GM13977 (cell line): ENCODE measurements at regions not wholly inside any gene's neighbourhood (a gene's known extent, or its start where the extent isn't known, plus 50 kb on each side); places are given as distances from the start of the nearest gene placed in this dataset.

Experiments
- DNase-seq: peaks from one replicate; pipeline ENCODE4 v3.0.0; 2012; ENCODE audit warnings: low spot score
- in situ Hi-C: fragments of 300-500 bp; cut with MboI; formaldehyde crosslinking; loops from one replicate; pipeline ENCODE4 v1.12.0; 2022; ENCODE audit warnings: low sequenced_read_pairs, low pct_unique_long_range_greater_than_20kb, mixed read lengths, inconsistent platforms; ENCODE audit not compliant: unreplicated experiment
- TF ChIP-seq, protein P1 (sequence below): IDR thresholded peaks from 2 replicates; pipeline ENCODE4 v1.5.1; 2012; ENCODE audit warnings: mild to moderate bottlenecking, control low read depth; ENCODE audit not compliant: insufficient read depth; ENCODE audit errors: extremely low read depth, missing control alignments

DNA sequence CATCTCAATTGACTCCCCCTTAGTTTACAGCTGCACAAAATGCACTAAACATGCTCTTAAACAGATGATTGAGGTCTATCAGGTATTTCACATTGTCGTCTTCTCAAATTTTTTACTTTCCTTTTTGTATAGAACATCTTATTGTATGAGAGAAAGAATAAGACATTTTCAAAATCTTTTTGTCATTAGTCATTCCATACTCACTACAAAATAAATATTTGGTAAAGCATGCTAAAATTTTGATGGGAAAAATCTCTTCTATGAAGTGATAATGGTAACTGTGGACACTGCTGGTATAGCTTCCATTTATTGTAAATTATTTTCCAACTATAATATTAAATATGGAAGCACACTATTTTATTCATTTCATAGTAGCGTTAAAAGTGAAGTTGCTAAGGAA lies 185.6 kb upstream of the FSTL5 start:
- in situ Hi-C loops, result no loop called here
- no peak for DNase-seq
- TF ChIP-seq, protein P1, sequence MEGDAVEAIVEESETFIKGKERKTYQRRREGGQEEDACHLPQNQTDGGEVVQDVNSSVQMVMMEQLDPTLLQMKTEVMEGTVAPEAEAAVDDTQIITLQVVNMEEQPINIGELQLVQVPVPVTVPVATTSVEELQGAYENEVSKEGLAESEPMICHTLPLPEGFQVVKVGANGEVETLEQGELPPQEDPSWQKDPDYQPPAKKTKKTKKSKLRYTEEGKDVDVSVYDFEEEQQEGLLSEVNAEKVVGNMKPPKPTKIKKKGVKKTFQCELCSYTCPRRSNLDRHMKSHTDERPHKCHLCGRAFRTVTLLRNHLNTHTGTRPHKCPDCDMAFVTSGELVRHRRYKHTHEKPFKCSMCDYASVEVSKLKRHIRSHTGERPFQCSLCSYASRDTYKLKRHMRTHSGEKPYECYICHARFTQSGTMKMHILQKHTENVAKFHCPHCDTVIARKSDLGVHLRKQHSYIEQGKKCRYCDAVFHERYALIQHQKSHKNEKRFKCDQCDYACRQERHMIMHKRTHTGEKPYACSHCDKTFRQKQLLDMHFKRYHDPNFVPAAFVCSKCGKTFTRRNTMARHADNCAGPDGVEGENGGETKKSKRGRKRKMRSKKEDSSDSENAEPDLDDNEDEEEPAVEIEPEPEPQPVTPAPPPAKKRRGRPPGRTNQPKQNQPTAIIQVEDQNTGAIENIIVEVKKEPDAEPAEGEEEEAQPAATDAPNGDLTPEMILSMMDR, result no peak

DNA sequence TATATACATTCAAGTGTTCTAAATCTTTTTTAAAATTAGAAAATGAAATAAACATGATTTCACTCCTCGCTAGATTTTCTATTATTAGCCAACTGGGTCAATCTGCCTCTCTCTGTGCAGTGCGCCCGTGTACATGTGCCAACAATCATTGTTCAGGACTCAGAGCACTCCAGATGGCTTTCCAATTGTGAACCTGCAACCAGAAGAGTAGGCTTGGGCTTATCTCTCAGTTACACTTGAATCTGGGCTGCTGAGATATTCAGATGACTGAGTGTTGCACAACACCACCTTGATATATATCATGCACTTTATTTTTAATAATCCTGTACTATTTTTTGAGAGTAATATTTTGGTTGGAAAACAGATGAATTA lies 184.0 kb upstream of the FSTL5 start:
- TF ChIP-seq, protein P1, result no peak
- in situ Hi-C loops, result no loop called here
- DNase-seq, result no peak

DNA sequence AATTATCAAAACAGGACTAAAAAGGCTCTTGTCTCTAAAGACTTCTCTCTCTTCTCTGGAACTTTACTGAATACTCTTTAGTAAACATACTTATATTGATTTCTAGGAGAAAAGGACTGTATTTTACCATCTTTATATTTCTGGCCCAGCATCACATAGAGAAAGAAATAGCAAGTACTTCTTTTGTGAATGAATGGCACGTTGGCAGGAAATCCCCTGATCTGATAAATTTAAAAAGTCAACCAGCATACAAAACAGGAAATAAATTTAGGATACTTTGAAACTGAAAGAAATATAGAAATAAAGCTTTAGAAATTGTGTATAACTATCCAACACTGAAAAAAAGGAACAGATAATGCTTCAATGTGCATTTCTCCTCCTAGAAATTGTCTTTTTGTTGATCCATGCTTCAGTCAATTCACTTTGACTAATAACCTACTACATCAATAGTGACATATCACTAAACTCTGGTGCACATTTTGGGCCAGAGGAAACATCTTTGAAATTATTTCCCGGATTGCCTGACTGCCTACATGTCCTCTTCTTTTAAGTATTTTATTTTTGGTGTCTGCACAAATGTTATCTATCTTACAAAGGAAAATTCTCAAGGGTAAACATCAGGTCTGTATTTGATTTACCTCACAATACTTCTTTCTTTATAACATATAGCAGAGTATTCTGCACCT lies 183.5 kb upstream of the FSTL5 start:
- in situ Hi-C loops, result no loop called here
- DNase-seq, result no peak
- TF ChIP-seq, protein P1, result no peak

DNA sequence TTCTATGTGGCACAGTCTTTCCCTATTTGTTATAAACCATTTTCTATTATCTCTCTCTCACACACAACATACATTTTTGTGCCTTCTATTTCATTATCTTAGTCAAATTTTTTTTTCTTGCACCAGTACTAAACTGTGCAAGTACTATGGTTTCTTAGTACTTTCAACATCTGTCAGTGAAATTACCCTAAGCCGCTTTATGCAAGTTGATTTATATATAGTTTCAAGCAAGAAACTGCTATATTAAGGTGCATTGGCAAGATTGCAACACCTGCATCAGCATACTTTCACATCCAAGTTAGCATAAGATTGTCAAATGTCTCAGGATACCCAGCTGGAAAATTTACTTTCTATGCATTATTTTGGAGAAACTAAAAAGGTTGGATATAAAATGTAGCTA lies 180.2 kb upstream of the FSTL5 start:
- TF ChIP-seq, protein P1, result no peak

DNA sequence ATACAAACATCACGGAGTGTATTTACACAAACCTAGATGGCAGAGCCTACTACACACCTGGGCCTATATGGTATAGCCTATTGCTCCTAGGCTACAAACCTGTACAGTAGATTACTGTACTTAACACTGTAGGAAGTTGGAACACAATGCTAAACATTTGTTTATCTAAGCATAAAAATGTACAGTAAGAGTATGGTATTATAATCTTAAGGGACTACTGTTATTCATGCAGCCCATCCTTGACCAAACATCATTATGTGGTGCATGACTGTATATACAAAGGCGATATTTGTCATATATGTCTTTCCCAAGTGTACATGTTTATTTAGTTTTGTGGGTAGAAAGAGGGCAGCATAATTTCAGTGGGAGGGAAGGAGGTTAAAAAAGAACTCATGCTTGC lies 177.7 kb upstream of the FSTL5 start:
- in situ Hi-C loops, result no loop called here
- no peak for DNase-seq
- TF ChIP-seq, protein P1, result no peak

More for the DNA sequence above, 180.2 kb upstream of the FSTL5 start:
- DNase-seq, result no peak
- in situ Hi-C loops, result no loop called here

DNA sequence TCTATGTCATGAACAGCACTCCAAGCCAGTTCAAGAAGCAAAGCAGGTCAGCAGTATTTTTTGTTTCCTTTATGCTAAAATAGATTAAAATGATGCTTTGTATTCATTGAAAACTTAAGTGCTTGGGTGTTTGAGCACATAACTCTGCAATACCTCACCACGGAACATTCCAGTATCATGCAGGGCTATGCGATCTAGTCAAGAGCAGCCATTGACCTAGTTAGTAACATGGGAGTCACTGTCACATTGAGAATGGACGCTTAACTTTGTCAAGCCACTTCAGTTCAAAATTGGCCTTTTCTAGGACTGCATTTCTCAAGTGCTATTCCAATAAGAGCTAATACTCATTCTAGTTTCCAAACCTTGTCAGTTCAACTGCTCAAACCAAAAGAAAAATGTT lies 160.1 kb upstream of the FSTL5 start:
- in situ Hi-C loops, result no loop called here
- DNase-seq, result no peak
- TF ChIP-seq, protein P1, result no peak
